A204.1 (cell line): ENCODE measurements at regions not wholly inside any gene's neighbourhood (a gene's known extent, or its start where the extent isn't known, plus 50 kb on each side); places are given as distances from the start of the nearest gene placed in this dataset.

Experiments used
- FAIRE-seq: peaks from 2 replicates; lab custom pipeline; 2012; peaks lifted over from hg19 to GRCh38; lab: Jason Lieb, UNC

DNA sequence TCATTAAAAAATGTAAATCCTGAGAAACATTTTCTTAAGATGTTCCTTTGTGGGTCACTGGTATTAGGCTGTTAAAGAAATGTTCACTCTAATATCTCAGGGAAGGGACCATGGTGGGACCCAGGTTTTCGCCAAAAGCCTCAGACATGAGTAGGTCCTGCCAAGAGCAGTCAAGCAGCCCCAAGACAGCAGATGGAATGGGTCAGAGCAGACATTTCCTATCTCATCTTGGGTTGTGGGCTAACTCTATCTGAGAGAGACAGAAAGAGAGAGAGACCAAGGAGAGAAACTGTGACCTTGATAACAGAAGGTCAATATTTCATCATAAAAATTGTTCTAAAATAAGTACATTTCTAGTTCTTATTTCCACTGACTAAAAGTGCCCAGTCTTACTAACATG lies 661.7 kb downstream of the TSN start:
- no peak for FAIRE-seq

DNA sequence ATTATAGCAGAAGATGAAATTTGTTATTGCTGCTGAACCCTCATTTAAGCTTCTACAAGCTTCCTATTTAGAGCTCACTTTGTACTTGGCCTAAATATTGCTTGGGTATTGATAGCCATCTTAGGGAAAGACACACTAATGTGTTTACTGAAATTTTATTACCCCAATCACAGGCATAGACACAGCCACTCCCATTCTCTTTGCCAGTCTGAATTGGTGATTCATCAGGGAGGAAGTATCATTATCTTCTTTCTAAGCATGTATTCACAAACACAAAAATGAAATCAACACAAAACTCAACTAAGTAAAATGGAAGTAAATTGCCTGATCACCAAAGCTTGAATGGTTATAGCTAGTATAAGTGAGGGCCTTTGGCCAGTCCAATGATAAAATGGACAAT lies 666.3 kb downstream of the TSN start:
- FAIRE-seq, result no peak

DNA sequence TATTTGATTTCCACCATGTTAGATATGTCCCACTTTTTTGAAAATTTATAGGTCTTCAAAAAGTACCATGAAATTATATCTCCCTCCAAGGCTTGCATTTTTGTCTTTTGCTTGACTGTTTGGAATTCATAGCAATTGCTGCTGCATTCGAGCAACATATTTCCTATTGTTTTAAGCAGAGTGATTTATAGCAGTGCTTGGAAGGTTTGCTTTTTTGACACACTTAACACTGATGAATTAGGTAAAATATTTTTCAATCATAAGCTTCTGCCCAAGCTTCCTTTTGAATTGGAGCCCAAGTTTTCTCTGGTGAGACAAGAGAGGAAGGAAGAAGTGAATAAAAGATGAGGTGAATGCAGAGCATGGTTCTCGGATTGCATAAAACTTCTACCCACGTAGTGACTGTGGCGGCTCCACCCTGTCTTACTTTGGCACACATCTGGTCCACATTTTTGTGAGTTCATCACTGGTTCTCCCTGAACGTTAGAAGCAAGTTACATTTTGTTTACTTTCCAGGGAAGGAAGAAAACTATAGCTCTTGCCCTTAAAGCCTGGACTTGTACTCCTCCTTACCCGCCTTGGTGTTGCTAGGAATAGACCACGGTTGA lies 667.0 kb downstream of the TSN start:
- FAIRE-seq, result no peak

DNA sequence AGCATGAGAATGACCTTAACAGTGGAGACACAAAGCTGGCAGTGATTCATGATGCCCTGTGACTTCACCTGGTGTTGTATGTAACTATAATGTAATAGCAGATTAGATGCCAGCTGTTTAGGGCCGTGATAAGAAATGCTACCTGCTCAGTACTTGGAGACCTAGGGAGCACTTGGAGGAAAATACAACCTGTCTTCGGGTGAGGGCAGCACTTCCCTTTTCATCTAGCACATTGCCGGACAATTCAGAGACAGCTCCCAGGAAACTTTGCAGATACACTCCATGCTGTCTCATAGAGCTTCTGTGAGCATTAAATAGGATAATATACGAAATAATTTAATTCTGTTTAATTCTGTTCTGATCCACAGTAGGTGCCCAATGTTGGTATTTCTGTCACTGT lies 668.5 kb downstream of the TSN start:
- no peak for FAIRE-seq

DNA sequence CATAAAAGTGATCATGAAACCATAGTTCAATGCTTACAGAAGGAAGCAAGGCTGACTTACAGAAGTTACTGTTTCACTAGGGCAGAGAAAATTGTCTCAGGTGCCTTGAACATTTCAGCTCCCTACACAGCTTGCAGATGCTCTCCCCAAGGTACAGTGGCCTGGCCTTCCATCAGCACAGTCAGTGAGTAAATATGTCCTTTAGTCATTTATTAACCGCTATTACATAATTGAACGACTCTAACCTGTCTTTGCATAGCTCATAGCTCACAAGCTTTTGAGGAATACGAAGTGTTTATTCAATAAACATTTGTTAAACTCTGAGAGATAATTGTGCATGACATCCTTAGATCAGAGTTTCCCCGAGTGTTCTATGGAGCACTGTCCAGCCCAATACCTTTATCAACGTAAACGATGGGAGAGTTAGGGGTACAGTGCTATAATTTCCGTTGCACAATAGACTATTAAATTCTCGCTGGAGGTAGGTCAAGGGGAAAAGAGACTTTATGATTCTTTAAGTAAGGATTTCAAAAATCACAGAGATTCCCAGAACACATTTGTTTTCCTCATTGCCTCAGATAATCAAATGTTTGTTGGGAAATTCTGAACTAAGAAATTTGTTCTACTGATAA lies 677.8 kb downstream of the TSN start:
- no peak for FAIRE-seq

DNA sequence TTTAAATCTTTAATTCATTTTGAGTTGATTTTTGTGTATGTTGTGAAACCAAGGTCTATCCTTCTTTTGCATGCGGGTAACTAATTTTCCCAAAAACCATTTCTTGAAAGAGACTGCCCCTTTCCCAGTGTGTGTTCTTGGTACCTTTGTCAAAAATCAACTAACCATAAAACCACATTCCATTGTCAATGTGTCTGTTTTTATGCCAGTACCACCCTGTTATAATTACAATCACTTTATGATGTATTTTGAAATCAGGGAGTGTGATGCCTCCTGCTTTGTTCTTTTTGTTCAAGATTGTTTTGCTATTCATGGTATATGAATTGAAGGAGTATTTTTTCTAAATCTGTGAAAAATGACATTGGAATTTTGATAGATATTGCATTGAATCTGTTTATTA lies 689.6 kb downstream of the TSN start:
- FAIRE-seq, result no peak

DNA sequence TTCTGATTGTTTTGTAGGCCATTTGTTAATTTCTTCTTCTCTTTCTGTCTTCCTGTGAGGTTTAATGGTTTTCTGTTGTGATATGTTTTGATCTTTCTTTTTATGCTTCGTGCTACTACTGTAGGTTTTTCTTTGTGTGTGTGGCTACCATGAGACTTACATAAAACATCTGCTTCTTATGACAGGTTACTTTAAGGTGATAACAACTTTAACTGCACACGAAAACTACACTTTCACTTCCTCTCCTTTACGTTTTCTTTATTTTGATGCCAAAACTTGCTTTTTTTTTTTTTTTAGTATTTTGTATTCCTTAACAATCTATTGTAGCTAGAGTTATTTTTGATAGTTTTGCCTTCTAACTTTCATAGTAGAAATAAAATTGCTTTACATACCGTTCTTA lies 691.3 kb downstream of the TSN start:
- FAIRE-seq, result no peak

DNA sequence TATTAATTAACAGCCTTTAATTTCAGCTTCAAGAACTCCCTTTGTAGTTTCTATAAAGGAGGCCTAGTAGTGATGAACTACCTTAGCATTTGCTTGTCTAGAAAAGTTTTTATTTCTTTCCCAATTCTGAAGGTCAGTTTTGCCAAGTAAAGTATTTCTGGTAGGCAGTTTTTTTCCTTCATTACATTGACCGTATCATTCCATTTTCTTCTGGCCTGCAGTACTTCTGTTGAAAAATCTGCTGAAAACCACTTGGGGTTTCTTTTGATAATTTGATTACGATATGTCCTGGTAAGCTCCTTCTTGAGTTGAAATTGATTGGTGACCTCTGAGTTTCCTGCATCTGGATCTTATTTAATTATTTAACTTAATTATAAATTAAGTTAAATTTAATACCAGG lies 691.8 kb downstream of the TSN start:
- no peak for FAIRE-seq

DNA sequence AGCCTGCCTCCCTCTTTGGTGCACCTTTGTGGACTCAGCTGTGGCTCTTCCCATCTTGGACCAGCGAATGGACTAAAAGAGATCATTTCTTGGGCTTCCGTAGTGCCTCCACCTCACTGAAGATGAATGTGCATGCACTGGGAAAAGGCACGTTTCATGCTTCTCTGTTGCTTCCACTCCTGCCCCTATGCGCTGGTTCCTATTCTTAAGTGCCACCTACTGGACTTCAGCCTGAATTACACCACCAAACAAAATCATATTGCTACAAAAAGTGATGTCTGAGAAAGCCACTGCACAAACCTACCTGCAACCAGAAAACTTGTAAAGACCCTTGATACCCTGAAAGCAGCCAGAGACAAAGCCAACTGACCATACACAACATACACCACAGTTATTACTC lies 695.6 kb downstream of the TSN start:
- FAIRE-seq, result no peak

DNA sequence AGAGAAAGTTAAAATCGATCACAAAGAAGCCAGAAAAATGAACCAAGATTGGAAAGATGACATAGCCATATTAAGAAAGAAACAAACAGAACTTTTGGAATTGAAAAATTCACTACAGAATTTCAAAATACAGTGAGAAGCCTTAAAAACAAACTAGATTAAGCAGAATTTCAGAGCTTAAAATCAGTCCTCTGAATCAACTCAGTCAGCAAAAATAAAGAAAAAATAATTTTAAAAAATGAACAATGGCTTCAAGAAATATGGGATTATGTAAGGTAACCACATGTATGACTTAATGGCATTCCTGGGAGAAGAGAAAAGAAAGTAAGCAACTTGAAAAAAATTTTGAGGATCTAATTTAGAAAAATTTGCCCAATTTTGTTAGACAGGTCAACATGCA lies 696.2 kb downstream of the TSN start:
- no peak for FAIRE-seq

DNA sequence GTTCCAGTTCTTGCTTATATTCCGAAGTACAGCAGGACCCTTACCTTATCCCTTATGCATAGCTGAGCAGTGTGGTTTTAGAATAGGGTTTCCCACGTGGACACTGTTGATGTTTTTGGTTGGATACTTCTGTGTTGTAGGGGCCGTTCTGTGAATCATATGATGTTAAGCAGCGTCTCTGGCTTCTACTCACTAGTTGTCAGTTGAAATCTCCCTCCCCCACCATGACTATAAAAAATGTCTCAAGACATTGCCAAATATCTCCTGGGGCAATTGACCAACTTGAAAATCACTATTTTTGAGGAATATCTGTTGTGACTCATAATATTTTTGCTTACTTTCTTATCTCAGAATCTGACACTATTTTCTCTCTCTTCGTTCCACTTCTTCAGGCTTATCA lies 713.7 kb downstream of the TSN start:
- no peak for FAIRE-seq

DNA sequence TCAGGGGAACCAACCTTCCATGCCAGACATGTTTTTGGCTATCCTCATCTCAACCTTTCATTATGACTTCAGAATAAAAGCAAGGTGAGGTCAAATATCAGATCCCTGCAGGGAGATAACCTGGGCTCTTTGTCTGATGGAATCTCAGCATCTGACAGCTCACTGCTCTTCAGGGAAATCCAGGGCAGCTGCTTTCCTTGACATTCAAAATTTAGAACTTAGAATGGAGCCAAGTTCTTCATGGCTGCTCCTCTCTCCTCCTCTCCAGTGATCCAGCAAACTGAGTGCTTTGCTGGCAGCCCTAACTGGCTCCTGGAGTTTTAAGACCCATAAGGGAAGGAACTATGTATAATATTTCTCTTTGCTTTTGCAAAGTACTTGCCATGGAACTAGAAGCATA lies 716.3 kb downstream of the TSN start:
- FAIRE-seq, result no peak

DNA sequence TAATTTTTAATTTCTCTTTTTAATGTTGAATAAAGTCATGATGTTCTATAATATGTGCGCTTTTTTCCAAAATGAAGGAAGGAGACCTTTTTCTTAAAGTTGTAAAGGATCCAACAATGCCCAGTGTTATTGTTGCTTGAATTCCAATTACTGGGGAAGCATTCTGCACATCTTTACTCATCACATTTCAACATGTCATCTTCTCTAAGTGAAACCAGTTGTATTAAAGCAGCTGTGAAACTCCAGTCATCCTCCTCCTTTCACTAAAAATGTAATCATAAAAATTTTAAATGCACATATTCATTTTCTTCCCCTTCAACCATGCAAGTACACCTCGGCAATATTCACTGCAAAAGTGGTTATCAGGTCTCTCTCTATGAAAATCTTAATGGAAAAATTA lies 722.7 kb downstream of the TSN start:
- no peak for FAIRE-seq

DNA sequence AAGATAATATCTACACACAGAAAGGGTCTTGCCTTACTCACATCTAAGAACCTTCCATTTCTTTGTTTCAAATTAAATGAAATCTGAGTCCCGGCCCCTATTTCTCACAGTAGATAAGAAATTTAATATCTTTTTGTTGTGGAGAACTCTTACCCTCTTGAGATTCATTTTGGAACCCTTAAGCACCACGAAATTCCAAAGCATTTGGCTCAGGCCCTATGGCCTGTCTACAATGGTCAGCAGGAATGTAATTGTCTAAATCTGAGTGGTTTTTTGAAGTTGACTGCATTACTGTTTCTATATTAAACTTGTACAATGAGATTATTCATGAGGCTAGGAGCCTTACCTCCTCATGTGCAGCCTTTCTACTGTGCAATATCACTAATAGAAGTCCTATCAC lies 723.3 kb downstream of the TSN start:
- FAIRE-seq, result no peak

DNA sequence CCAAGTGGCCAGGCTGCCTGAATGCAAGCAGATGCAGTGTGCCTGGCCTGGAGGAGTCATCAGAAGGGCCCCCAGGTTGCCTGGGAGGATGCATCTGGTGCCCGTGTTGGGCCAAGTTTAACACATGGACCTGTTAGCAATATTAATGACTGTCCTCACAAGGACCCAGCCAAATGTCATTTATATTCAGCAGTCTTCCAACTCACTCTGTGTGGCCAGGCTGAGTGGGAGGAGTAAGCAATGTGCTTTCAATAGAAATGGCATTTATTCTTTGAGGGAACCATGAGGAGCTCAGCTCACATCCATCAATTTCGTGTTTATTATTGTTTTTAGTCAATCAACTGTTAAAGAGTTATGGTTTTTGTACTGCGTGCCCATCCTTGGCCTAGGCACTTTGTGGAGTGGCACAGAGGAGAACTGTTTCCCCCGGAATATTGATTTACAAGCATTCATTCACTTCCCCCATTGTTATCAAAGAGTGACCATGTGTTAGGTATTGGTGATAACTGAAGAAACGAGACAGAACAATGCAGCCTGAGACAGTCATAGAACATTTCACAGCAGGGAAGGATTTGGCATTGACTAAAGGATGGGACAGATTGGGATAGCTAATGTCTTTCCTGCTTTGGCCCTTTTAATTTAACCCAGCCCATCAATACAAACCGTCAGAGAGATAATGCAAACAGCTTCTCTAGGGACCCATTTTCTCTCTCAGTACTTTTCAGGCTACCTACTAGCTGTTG lies 725.2 kb downstream of the TSN start:
- FAIRE-seq, result no peak

DNA sequence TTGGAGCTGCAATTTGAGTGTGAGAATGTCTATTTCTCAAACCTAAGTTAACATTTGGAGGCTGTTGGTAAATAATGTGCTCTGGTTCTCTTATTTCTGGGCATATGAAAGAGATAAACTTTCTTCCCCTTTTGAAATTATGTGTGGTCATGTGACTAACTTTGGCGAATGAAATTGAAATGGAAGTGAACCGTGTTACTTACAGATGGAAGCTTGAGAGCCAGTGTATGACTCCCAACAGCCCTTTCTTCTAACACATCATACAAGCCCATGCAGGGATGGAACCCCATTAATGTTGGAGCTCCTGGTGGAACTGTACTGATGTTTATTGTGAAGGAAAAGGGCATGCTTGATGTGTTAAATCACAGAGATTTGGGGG lies 725.8 kb downstream of the TSN start:
- FAIRE-seq, result no peak

DNA sequence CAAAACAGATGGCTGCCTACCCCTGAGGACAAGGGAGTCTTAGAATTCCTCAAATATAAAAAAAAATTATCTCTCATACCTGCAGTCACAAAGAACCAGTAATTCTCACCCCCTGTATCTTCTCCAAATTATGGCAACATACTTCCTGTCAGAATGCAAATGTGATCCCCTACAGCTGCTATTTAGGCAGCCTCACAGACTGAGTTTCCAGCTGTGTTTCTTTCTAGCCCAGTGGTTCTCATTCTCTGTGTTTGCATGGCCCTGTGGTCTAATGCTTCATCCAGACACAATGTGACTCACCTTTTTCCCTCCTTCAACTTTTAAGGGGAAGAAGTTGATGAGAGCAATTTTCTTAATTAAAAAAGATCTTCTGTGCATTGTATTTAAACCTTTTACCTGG lies 726.3 kb downstream of the TSN start:
- no peak for FAIRE-seq

DNA sequence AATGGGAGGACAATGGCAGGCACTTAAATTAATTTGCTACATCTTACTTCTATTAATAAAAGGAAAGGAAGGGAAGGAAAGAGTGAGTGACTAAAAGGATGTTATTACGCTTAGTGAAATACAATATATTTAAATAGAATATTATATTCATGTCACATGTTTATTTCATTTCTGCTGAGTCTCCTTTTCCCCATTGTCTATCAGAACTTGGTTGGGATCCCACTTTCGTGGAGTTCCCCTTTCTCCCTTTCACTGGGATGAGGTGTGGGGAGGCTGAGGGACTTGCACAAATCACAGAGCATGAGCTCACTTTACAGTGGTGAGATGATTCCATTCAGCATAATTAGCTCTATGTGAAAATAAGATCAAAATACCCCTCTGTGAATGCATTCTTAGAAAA lies 730.6 kb downstream of the TSN start:
- no peak for FAIRE-seq

DNA sequence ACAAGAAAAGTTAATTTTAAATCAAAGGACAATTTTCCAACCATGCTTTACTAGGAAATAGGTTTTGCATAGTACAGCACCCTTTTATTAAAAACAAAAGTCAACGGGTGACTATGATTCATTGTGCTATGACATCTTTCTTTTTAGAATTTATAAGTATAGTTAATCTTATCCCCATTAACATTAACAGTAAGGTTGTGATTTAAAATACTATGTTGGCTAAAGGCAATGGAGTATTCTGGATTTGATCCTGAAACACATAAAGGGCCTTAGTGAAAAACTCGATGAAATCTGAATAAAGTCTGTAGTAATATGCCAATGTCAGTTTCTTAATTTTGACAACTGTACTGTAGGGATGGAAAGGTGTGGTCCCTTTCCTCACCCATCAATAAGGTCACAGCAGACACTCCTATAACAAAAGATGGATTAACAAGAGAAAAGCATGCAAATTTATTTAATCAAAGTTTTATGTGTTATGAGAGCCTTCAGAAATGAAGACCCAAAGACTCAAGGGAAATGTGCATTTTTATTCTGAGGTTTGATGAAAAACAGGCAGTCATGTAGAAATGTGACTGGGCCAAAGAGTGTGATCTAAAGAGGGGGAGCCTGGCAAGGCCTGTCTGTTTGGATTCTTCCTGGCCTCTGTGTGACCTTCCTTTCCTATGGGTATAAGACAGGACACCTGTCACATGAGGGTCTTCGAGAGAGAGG lies 731.4 kb downstream of the TSN start:
- FAIRE-seq, result no peak

DNA sequence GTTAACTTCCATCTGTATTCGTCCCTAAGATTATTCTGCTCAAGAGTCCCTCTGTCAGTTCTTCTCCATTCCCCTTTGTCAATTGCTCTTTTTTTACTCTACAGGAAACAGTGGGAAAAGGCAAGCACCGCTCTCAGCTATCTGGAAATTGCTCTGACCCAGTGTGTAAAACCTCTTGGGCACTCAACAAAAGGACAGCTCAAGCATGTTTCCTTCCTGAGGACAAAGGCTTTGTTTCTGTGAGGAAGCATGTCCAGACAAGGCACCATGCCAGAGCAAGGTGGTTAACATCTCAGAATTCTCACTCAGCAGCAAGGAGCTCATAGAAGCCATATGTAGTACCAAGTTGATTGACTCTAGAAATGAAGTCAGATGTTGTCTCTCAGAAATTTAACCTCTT lies 735.6 kb downstream of the TSN start:
- no peak for FAIRE-seq

DNA sequence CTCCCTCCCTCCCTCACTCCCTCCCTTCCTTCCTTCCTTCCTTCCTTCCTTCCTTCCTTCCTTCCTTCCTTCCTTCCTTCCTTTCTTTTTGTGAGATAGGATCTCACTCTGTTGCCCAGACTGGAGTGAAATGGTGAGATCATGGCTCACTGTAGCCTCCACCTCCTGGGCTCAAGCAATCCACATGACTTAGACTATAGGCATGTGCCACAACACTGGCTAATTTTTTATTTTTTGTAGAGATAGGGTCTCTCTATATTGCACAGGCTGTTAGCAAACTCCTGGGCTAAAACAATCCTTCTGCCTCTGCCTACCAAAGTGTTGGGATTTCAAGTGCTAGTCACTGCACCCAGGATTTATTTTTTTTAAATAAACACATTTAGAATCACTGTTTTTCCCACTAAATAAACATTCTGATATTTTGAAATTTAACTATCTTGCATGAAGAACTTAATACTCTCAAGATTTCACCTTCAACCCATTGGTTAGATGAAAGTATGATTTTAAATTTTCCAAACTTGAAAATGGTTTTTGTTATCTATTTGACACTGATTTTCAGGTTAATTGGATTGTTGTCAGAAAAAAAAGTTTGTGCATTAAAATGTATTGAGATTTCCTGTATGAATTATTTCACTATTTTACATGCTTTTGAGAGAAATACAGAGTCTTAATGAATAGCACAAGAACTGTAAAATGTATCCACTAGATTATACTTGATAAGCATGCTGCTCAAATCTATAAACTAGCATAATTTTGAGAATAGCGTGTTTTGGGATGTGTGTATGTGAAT lies 745.1 kb downstream of the TSN start:
- FAIRE-seq, result no peak

DNA sequence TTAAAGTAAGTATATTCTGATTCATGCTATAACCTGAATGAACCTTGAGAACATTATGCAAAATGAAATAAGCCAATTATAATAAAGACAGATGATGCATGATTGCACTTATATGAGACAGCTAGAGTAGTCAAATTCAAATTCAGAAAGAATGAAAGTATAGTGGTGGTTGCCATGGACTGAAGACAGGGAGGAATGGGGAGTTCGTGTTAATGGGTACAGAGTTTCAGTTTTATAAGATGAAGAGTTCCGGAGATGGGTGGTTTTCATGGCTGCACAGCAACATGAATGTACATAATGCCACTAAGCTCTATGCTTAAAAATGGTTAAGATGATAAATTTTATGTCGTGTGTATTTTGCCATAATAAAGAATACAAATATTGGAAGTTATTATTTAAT lies 751.2 kb downstream of the TSN start:
- FAIRE-seq, result no peak

DNA sequence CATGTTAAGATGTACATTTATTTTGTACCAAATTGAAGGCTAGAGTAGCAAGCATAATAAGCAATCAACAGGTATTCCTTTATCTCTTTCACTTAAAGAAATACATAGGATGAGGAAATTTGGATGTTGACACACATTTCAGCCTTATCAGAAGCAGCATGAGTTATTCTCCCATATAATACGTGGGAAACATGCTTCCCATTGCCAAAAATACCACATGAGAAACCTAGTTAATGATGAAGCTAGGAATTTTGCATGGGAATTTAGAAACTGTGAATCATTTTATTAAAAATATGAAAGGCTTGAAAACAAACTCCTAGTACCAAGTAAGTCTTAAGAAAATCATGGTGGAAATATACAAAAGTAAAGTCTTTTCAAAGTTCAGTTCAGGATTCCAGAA lies 751.8 kb downstream of the TSN start:
- FAIRE-seq, result no peak
